ENCODE measurements at regions not wholly inside any gene's neighbourhood (a gene's known extent, or its start where the extent isn't known, plus 50 kb on each side); places are given as distances from the start of the nearest gene placed in this dataset.

DNA sequence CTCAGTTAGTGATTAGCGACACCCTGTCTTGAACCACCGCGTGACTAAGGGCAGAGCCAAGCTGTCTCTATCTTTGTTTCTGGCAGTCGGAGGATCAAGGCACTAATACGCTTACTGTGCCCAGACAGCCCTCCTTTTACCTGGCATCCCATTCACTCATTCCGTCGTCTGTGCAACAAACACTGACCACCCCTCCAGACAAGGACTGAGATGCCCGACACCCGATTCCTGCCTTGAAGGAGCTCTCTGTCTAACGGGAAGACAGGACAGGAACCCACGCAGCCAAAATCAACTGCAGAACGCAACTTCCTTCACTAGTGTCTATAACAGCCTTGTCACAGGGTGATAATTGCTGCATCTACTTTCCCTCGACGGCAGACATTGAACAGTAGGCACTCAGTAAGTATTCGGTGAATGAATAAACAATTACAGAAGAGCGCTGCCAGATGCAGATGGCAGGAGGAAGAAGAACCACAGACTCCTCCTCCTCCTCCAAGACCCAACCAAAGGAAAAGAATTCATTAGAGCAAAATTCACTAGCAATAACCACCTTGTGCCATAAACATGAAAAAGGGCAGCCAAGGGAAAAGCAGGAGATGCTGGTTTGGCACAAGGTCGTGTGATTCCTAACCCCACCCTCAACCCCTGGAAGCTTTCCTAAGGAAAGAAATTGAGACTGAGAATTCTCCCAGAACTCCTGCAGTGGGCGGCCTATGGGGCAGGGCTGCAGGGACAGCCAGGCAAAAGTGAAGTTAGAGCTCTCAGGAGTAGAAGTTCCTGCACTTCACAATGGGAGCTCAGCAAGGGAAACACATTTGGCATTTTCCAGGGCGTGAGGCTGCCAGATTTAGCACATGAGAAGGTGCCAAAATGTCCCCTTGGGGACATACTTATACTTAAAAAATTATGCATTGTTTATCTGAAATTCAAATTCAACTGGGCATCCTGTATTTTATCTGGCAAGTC, 186.6 kb upstream of the DIO3 start:
- no peaks in the 10 kb centered on the region for H3K27me3 ChIP-seq (replicated peaks; ENCODE audit: control insufficient read depth, insufficient read depth, low read length)
- H3K4me3 ChIP-seq (replicated peaks; ENCODE audit: low read depth, low read length) = no peak overlapping the region
- TF ChIP-seq, protein P1, sequence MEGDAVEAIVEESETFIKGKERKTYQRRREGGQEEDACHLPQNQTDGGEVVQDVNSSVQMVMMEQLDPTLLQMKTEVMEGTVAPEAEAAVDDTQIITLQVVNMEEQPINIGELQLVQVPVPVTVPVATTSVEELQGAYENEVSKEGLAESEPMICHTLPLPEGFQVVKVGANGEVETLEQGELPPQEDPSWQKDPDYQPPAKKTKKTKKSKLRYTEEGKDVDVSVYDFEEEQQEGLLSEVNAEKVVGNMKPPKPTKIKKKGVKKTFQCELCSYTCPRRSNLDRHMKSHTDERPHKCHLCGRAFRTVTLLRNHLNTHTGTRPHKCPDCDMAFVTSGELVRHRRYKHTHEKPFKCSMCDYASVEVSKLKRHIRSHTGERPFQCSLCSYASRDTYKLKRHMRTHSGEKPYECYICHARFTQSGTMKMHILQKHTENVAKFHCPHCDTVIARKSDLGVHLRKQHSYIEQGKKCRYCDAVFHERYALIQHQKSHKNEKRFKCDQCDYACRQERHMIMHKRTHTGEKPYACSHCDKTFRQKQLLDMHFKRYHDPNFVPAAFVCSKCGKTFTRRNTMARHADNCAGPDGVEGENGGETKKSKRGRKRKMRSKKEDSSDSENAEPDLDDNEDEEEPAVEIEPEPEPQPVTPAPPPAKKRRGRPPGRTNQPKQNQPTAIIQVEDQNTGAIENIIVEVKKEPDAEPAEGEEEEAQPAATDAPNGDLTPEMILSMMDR (IDR thresholded peaks at IDR 0.05; ENCODE audit: insufficient read depth, low read length, poor library complexity, severe bottlenecking) = no peak
- DNase-seq (ENCODE audit: extremely low read depth, insufficient read length) = no peak
- no peaks in the 10 kb centered on the region for H3K36me3 ChIP-seq (ENCODE audit: control insufficient read depth, insufficient read depth, low read length)

DNA sequence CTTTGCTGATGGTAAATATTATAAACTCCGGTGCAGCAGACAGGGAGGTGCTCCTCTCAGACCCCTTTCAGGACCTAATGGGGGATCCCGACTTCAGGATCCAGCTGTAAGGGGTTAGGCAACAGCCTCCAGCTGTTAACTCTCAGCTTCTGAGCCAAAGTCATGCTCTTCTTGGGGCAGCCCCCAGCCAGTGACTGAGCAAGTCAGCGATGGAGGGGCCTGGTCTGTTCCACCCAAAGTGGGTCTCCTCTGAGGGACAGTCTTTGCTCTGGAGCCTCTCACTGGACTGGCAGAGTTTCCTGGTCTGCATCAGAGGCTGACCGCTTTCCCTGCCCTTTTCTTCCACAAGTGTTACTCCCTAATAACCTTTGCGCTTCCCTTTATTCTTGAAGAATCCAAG, 184.2 kb upstream of the DIO3 start:
- TF ChIP-seq, protein P1 (IDR thresholded peaks at IDR 0.05; ENCODE audit: insufficient read depth, low read length, poor library complexity, severe bottlenecking) = no peak
- Histone ChIP-seq H3K4me3 (replicated peaks; ENCODE audit: low read depth, low read length) (no peak overlapping the region), H3K27me3 (replicated peaks; ENCODE audit: control insufficient read depth, insufficient read depth, low read length) (no peaks in the 10 kb centered on the region), H3K36me3 (ENCODE audit: control insufficient read depth, insufficient read depth, low read length) (no peaks in the 10 kb centered on the region)
- no peak for DNase-seq (ENCODE audit: extremely low read depth, insufficient read length)

DNA sequence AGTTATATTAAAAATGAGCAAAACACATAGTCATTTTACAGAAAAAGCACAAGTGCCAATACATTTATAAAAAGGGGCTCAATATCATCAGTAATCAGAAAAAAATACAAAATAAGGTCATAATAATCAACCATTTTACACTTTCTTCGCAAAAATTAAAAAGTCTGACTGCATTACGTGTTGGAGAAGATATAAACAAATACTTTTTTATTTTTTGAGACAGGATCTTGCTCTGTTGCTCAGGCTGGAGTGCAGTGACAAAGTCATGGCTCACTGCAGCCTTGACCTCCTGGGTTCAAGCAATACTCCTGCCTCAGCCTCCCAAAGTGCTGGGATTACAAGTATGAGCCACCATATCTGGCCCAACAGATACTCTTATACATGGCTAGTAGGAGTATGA, 181.5 kb upstream of the DIO3 start:
- H3K36me3 ChIP-seq (ENCODE audit: control insufficient read depth, insufficient read depth, low read length) = no peaks in the 10 kb centered on the region

DNA sequence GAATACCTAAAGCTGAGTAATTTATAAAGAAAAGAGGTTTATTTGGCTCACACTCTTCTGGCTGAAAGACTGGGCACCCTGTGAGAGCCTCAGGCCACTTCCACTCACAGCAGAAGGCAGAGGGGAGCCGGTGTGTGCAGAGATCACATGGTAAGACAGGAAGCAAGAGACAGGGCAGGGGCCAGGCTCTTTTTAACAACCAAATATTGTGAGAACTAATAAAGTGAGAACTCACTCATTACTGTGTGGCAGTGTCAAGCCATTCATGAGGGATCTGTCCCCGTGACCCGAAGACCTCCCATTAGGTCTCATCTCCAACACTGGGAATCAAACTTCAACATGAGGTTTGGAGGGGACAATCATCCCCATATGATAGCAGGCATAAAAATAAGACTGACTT, 180.8 kb upstream of the DIO3 start:
- Histone ChIP-seq H3K36me3 (ENCODE audit: control insufficient read depth, insufficient read depth, low read length) (no peaks in the 10 kb centered on the region), H3K4me3 (replicated peaks; ENCODE audit: low read depth, low read length) (no peak overlapping the region), H3K27me3 (replicated peaks; ENCODE audit: control insufficient read depth, insufficient read depth, low read length) (no peaks in the 10 kb centered on the region)
- TF ChIP-seq, protein P1 (IDR thresholded peaks at IDR 0.05; ENCODE audit: insufficient read depth, low read length, poor library complexity, severe bottlenecking) = no peak
- DNase-seq (ENCODE audit: extremely low read depth, insufficient read length) = no peak

More for the DNA sequence above, 181.5 kb upstream of the DIO3 start:
- no peak for DNase-seq (ENCODE audit: extremely low read depth, insufficient read length)
- Histone ChIP-seq H3K27me3 (replicated peaks; ENCODE audit: control insufficient read depth, insufficient read depth, low read length) (no peaks in the 10 kb centered on the region), H3K4me3 (replicated peaks; ENCODE audit: low read depth, low read length) (no peak overlapping the region)
- TF ChIP-seq, protein P1 (IDR thresholded peaks at IDR 0.05; ENCODE audit: insufficient read depth, low read length, poor library complexity, severe bottlenecking) = no peak

DNA sequence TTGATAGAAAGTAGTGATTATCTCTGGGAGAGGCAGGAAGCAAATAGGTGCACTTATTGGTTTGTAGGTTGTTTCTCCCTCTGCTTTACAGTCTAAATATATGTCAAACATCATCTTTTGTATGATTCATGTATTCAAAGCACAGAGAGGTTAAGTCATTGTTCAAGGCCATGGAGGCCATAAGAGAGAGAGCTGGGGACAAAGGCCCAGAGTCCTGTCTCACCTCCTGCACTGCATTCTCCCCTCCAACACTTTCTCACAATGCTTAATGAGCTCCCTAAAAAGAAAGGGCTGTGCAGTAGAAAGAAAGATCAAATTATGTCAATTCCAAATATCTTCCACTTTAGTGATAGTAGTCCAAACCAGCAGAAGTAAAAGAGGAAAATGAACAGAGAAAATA, 180.4 kb upstream of the DIO3 start:
- Histone ChIP-seq H3K36me3 (ENCODE audit: control insufficient read depth, insufficient read depth, low read length) (no peaks in the 10 kb centered on the region), H3K27me3 (replicated peaks; ENCODE audit: control insufficient read depth, insufficient read depth, low read length) (no peaks in the 10 kb centered on the region), H3K4me3 (replicated peaks; ENCODE audit: low read depth, low read length) (no peak overlapping the region)
- no peak for DNase-seq (ENCODE audit: extremely low read depth, insufficient read length)
- TF ChIP-seq, protein P1 (IDR thresholded peaks at IDR 0.05; ENCODE audit: insufficient read depth, low read length, poor library complexity, severe bottlenecking) = no peak
